Neural progenitor cell (in vitro differentiated cells): ENCODE measurements at regions not wholly inside any gene's neighbourhood (a gene's known extent, or its start where the extent isn't known, plus 50 kb on each side); places are given as distances from the start of the nearest gene placed in this dataset.

Experiments
- DNase-seq: peaks from one replicate; pipeline ENCODE4 v3.0.0-alpha.2; 2016; ENCODE audit warnings: low spot score
- H2AFZ ChIP-seq: fragments of 200-600 bp; sonication (generic); replicated peaks from 2 replicates; pipeline ENCODE4 v1.6.1; 2016; ENCODE audit warnings: antibody characterized with exemption
- H3F3A ChIP-seq: fragments of 200-600 bp; sonication (generic); 2 replicates; pipeline ENCODE4 v1.6.1; 2016; ENCODE audit warnings: antibody characterized with exemption, low read depth
- H3K27ac ChIP-seq: fragments of 200-600 bp; sonication (generic); 2 replicates; pipeline ENCODE4 v1.5.1; 2016; ENCODE audit warnings: mild to moderate bottlenecking
- H3K27me3 ChIP-seq: fragments of 200-600 bp; sonication (generic); 2 replicates; pipeline ENCODE4 v1.6.1; 2016; ENCODE audit warnings: mild to moderate bottlenecking, moderate library complexity
- H3K36me3 ChIP-seq: fragments of 200-600 bp; sonication (generic); 2 replicates; pipeline ENCODE4 v1.5.1; 2016
- H3K4me1 ChIP-seq: fragments of 200-600 bp; sonication (generic); 2 replicates; pipeline ENCODE4 v1.6.1; 2016; ENCODE audit warnings: mixed run types
- H3K4me2 ChIP-seq: fragments of 200-600 bp; sonication (generic); 2 replicates; pipeline ENCODE4 v1.6.1; 2016
- H3K4me3 ChIP-seq: fragments of 200-600 bp; sonication (generic); 2 replicates; pipeline ENCODE4 v1.5.1; 2016
- H3K79me2 ChIP-seq: fragments of 200-600 bp; sonication (generic); 2 replicates; pipeline ENCODE4 v1.6.1; 2016; ENCODE audit warnings: low read depth
- H3K9ac ChIP-seq: fragments of 200-600 bp; sonication (generic); 2 replicates; pipeline ENCODE4 v1.6.1; 2016
- H3K9me3 ChIP-seq: fragments of 200-600 bp; sonication (generic); 2 replicates; pipeline ENCODE4 v1.5.1; 2016; ENCODE audit warnings: low read depth
- H4K20me1 ChIP-seq: fragments of 200-600 bp; sonication (generic); 2 replicates; pipeline ENCODE4 v1.6.1; 2016; ENCODE audit warnings: low read depth
- H3K27ac Mint-ChIP-seq: 3 replicates; pipeline ENCODE4 v1.8.0; 2021; ENCODE audit warnings: mixed read lengths
- H3K27me3 Mint-ChIP-seq: 2 replicates; pipeline ENCODE4 v1.8.0; 2022; ENCODE audit warnings: low read depth, mild to moderate bottlenecking, inconsistent platforms, moderate library complexity, mixed read lengths; ENCODE audit not compliant: insufficient read depth
- H3K36me3 Mint-ChIP-seq: 3 replicates; pipeline ENCODE4 v1.8.0; 2021; ENCODE audit warnings: mixed read lengths
- H3K4me1 Mint-ChIP-seq: 3 replicates; pipeline ENCODE4 v1.8.0; 2021; ENCODE audit warnings: mixed read lengths
- H3K4me3 Mint-ChIP-seq: 3 replicates; pipeline ENCODE4 v1.8.0; 2021; ENCODE audit warnings: mild to moderate bottlenecking, moderate library complexity, mixed read lengths
- H3K9me3 Mint-ChIP-seq: 3 replicates; pipeline ENCODE4 v1.8.0; 2020; ENCODE audit warnings: mixed read lengths
- EZH2 ChIP-seq: fragments of 200-600 bp; sonication (generic); IDR thresholded peaks from 2 replicates; pipeline ENCODE4 v1.6.1; 2017; ENCODE audit warnings: antibody characterized with exemption, mild to moderate bottlenecking, moderate library complexity
- EZH2phosphoT487 ChIP-seq: fragments of 200-600 bp; sonication (generic); IDR thresholded peaks from 2 replicates; pipeline ENCODE4 v1.6.1; 2017; ENCODE audit warnings: antibody characterized with exemption
- TF ChIP-seq, protein P1 (sequence below): fragments of 200-600 bp; sonication (generic); IDR thresholded peaks from 2 replicates; pipeline ENCODE4 v1.5.1; 2017; ENCODE audit warnings: antibody characterized with exemption, mild to moderate bottlenecking

DNA sequence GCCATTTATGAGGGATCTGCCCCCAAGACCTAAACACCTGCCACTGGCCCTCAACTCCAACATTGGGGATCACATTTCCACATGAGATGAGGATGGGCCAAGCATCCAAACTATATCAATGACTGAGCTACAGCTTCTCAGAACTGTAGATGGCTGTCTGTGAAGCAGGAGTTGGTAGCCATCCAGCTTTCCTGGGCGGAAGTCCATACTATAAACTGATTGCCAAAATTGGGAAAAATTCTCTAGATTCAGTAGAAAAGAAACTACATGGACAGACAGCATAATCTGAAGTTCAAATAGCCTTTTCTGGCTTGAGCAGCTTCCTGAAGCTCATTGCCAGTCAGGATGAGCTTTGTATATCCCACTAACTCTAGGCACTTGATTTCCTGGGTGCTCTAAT, 214.7 kb upstream of the ZBTB20 start:
- H3K36me3 Mint-ChIP-seq = no peaks in the 10 kb centered on the region
- H3K4me1 Mint-ChIP-seq = peaks cover 9% of the 10 kb centered on the region
- no peak overlapping the region for H3K9ac ChIP-seq
- H3K27ac ChIP-seq = no peak overlapping the region
- no peak for DNase-seq
- H3K4me1 ChIP-seq = peaks cover 13% of the 10 kb centered on the region
- H3K27ac Mint-ChIP-seq = no peak overlapping the region
- H3K4me2 ChIP-seq = no peak overlapping the region
- TF ChIP-seq EZH2 (no peak), EZH2phosphoT487 (no peak)
- TF ChIP-seq, protein P1, sequence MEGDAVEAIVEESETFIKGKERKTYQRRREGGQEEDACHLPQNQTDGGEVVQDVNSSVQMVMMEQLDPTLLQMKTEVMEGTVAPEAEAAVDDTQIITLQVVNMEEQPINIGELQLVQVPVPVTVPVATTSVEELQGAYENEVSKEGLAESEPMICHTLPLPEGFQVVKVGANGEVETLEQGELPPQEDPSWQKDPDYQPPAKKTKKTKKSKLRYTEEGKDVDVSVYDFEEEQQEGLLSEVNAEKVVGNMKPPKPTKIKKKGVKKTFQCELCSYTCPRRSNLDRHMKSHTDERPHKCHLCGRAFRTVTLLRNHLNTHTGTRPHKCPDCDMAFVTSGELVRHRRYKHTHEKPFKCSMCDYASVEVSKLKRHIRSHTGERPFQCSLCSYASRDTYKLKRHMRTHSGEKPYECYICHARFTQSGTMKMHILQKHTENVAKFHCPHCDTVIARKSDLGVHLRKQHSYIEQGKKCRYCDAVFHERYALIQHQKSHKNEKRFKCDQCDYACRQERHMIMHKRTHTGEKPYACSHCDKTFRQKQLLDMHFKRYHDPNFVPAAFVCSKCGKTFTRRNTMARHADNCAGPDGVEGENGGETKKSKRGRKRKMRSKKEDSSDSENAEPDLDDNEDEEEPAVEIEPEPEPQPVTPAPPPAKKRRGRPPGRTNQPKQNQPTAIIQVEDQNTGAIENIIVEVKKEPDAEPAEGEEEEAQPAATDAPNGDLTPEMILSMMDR = no peak
- H2AFZ ChIP-seq = no peak overlapping the region
- no peaks in the 10 kb centered on the region for H3K9me3 ChIP-seq
- H3K27me3 Mint-ChIP-seq = no peaks in the 10 kb centered on the region
- no peak overlapping the region for H3K4me3 ChIP-seq
- no peaks in the 10 kb centered on the region for H3K79me2 ChIP-seq
- H3K36me3 ChIP-seq = no peaks in the 10 kb centered on the region
- H3K27me3 ChIP-seq = no peaks in the 10 kb centered on the region
- no peaks in the 10 kb centered on the region for H3K9me3 Mint-ChIP-seq
- no peaks in the 10 kb centered on the region for H4K20me1 ChIP-seq
- H3K4me3 Mint-ChIP-seq = no peak overlapping the region
- H3F3A ChIP-seq = no peaks in the 10 kb centered on the region

DNA sequence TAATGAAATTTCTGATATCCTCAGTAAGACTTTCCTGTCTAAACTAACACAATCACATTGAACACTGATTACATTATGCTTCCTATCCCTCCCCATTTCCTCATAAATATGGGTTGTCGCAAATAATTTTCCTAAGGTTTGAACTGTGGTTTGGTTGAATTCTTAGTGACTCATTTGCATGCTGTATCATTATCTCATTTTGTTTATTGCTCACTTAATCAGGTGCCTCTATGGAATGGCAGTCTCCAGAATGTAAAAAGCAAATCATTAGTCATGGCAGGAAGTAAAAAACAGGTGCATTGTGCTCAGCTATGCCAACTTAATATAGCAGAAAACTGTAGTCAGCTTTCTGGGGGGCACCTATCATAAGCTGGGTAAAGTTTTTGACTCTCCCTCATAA, 216.0 kb upstream of the ZBTB20 start:
- Mint-ChIP-seq H3K4me1 (peaks cover 9% of the 10 kb centered on the region), H3K27ac (no peak overlapping the region)
- no peaks in the 10 kb centered on the region for H3K9me3 ChIP-seq

DNA sequence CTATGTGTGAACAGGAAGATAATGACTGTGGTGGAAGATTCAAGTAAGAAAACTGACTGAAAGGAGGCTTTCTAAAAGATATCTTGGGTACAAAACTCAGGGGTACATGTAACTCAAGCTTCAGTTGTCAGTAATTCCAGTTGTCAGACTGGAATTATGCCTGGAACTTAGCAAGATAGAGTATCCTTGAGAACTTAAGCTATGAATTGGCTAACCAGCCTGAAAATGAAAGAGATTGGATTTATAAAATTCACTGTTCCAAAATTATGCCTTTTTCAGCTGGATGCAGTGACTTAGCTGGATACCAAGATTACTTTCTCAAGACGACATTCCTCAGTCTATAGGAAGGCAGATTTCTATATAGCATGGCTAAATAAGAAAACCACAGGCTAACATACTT, 221.9 kb upstream of the ZBTB20 start:
- no peak for DNase-seq
- Histone ChIP-seq H3K27ac (no peak overlapping the region), H2AFZ (no peak overlapping the region), H3K9me3 (no peaks in the 10 kb centered on the region), H3K27me3 (no peaks in the 10 kb centered on the region), H3K36me3 (no peaks in the 10 kb centered on the region), H3K4me2 (no peak overlapping the region), H3K9ac (no peak overlapping the region), H3F3A (no peaks in the 10 kb centered on the region), H4K20me1 (no peaks in the 10 kb centered on the region), H3K4me3 (no peak overlapping the region), H3K79me2 (no peaks in the 10 kb centered on the region), H3K4me1 (no peaks in the 10 kb centered on the region)
- Mint-ChIP-seq H3K36me3 (no peaks in the 10 kb centered on the region), H3K4me1 (no peaks in the 10 kb centered on the region), H3K9me3 (no peaks in the 10 kb centered on the region), H3K4me3 (no peak overlapping the region), H3K27me3 (peaks cover 2% of the 10 kb centered on the region), H3K27ac (no peak overlapping the region)
- TF ChIP-seq, protein P1 = no peak
- no peak for TF ChIP-seq EZH2
- TF ChIP-seq EZH2phosphoT487 = no peak

More for the DNA sequence above, 216.0 kb upstream of the ZBTB20 start:
- Mint-ChIP-seq H3K36me3 (no peaks in the 10 kb centered on the region), H3K4me3 (no peak overlapping the region), H3K9me3 (no peaks in the 10 kb centered on the region), H3K27me3 (no peaks in the 10 kb centered on the region)
- no peak overlapping the region for H3K9ac ChIP-seq
- DNase-seq = no peak
- H3K27me3 ChIP-seq = no peaks in the 10 kb centered on the region
- H3K4me1 ChIP-seq = peaks cover 13% of the 10 kb centered on the region
- no peaks in the 10 kb centered on the region for H3F3A ChIP-seq
- H3K79me2 ChIP-seq = no peaks in the 10 kb centered on the region
- no peak overlapping the region for H2AFZ ChIP-seq
- no peak overlapping the region for H3K4me2 ChIP-seq
- TF ChIP-seq EZH2 (no peak), EZH2phosphoT487 (no peak)
- TF ChIP-seq, protein P1 = no peak
- no peaks in the 10 kb centered on the region for H4K20me1 ChIP-seq
- no peak overlapping the region for H3K4me3 ChIP-seq
- H3K27ac ChIP-seq = no peak overlapping the region
- no peaks in the 10 kb centered on the region for H3K36me3 ChIP-seq
